Endodermal cell (in vitro differentiated cells): ENCODE measurements at regions not wholly inside any gene's neighbourhood (a gene's known extent, or its start where the extent isn't known, plus 50 kb on each side); places are given as distances from the start of the nearest gene placed in this dataset.

Experiments
- DNase-seq: peaks from one replicate; pipeline ENCODE4 v3.0.0-alpha.2; 2017
- H3K27ac ChIP-seq: 2 replicates; pipeline ENCODE4 v1.5.1; 2013; ENCODE audit warnings: mild to moderate bottlenecking, low read depth, low read length, moderate library complexity
- H3K27me3 ChIP-seq: 2 replicates; pipeline ENCODE4 v1.6.1; 2013; ENCODE audit warnings: mild to moderate bottlenecking, low read length, moderate library complexity; ENCODE audit not compliant: insufficient read depth, control insufficient read depth, poor library complexity, severe bottlenecking
- H3K36me3 ChIP-seq: 2 replicates; pipeline ENCODE4 v1.7.0; 2013; ENCODE audit warnings: mild to moderate bottlenecking, low read length, moderate library complexity; ENCODE audit not compliant: control insufficient read depth, insufficient read depth
- H3K4me1 ChIP-seq: one replicate; pipeline ENCODE4 v1.7.0; 2013; ENCODE audit warnings: low read length; ENCODE audit not compliant: control insufficient read depth, insufficient read depth
- H3K4me3 ChIP-seq: 2 replicates; pipeline ENCODE4 v1.5.1; 2013; ENCODE audit warnings: mild to moderate bottlenecking, low read length, moderate library complexity
- H3K9ac ChIP-seq: 2 replicates; pipeline ENCODE4 v1.6.1; 2013; ENCODE audit warnings: mild to moderate bottlenecking, low read length, moderate library complexity; ENCODE audit not compliant: poor library complexity, severe bottlenecking; ENCODE audit errors: extremely low read depth
- H3K9me3 ChIP-seq: 2 replicates; pipeline ENCODE4 v1.6.1; 2013; ENCODE audit warnings: mild to moderate bottlenecking, low read length, moderate library complexity; ENCODE audit not compliant: control insufficient read depth
- H3K27ac Mint-ChIP-seq: 2 replicates; pipeline ENCODE4 v1.8.0; 2020; ENCODE audit warnings: mixed read lengths
- H3K27me3 Mint-ChIP-seq: 2 replicates; pipeline ENCODE4 v1.8.0; 2021; ENCODE audit warnings: mild to moderate bottlenecking, mixed read lengths; ENCODE audit not compliant: insufficient read depth
- H3K36me3 Mint-ChIP-seq: 2 replicates; pipeline ENCODE4 v1.8.0; 2020; ENCODE audit warnings: low read depth, mixed read lengths
- H3K4me1 Mint-ChIP-seq: 2 replicates; pipeline ENCODE4 v1.8.0; 2020; ENCODE audit warnings: mixed read lengths
- H3K4me3 Mint-ChIP-seq: 2 replicates; pipeline ENCODE4 v1.8.0; 2020; ENCODE audit warnings: mild to moderate bottlenecking, moderate library complexity, mixed read lengths
- H3K9me3 Mint-ChIP-seq: 2 replicates; pipeline ENCODE4 v1.8.0; 2020; ENCODE audit warnings: mild to moderate bottlenecking, mixed read lengths
- WGBS, 2 experiments: methylation state at CpG; one replicate each; pipeline versions ENCODE4 v1.1.5 to v1.1.7; 2013; ENCODE audit warnings: missing lambda C conversion rate in 2 of 2, mixed read lengths in 1 of 2; ENCODE audit not compliant: insufficient coverage in 1 of 2, insufficient read length in 1 of 2; 5-methylcytosine and 5-hydroxymethylcytosine counted together
- TF ChIP-seq, protein P1 (sequence below): fragments of 200-600 bp; sonication (generic); conservative IDR thresholded peaks from 2 replicates; pipeline ENCODE4 v1.5.0; 2021; ENCODE audit warnings: antibody characterized with exemption, mild to moderate bottlenecking

DNA sequence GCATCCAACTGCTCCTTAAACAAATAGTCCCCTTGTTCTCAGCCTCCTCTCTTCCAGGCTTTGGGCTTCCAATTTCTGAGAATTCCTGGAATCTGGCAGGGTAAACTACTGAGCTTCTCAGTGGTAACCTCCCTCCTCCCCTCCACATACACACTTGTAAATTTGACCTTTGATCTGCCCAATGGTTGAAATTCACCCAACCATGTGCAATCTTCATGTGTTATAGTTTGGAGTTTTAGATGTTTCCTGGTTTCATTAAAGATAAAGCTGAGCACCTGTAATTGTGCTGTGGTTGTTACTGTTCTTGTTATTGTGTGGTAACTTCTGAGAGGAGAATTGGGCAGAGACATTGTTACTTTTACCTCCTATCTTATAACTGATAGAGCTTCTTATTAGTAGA is 328.4 kb downstream of the TPBG start:
- Mint-ChIP-seq H3K27me3 (no peaks in the 10 kb centered on the region), H3K27ac (no peak overlapping the region), H3K4me1 (no peaks in the 10 kb centered on the region), H3K9me3 (no peaks in the 10 kb centered on the region), H3K36me3 (no peaks in the 10 kb centered on the region), H3K4me3 (no peak overlapping the region)
- Histone ChIP-seq H3K4me3 (no peak overlapping the region), H3K4me1 (no peaks in the 10 kb centered on the region), H3K27me3 (no peaks in the 10 kb centered on the region), H3K9ac (no peak overlapping the region), H3K27ac (no peak overlapping the region), H3K36me3 (no peaks in the 10 kb centered on the region), H3K9me3 (peaks cover 1% of the 10 kb centered on the region)
- no peak for DNase-seq
- TF ChIP-seq, protein P1, sequence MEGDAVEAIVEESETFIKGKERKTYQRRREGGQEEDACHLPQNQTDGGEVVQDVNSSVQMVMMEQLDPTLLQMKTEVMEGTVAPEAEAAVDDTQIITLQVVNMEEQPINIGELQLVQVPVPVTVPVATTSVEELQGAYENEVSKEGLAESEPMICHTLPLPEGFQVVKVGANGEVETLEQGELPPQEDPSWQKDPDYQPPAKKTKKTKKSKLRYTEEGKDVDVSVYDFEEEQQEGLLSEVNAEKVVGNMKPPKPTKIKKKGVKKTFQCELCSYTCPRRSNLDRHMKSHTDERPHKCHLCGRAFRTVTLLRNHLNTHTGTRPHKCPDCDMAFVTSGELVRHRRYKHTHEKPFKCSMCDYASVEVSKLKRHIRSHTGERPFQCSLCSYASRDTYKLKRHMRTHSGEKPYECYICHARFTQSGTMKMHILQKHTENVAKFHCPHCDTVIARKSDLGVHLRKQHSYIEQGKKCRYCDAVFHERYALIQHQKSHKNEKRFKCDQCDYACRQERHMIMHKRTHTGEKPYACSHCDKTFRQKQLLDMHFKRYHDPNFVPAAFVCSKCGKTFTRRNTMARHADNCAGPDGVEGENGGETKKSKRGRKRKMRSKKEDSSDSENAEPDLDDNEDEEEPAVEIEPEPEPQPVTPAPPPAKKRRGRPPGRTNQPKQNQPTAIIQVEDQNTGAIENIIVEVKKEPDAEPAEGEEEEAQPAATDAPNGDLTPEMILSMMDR: no peak

DNA sequence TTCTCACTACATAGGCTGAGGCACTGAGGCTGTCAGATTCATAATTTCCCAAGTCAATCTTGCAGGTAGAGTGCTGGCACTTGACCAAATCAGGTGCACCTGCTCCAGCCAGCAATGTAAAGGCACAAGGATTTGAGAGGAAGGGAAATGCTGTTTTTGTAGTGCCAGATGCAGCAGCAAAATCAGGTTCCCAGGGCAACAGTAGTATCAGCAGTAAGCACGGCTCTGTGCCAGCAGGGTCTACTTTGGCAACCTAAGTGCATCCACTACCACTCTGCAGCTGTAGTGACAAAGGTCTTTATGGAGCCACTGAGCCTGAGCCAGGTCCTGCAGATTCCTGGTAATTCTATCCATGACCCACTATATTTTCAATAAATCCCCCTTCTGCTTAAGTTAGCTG is 329.5 kb downstream of the TPBG start:
- H3K27ac Mint-ChIP-seq: no peak overlapping the region
- Histone ChIP-seq H3K27me3 (no peaks in the 10 kb centered on the region), H3K36me3 (no peaks in the 10 kb centered on the region), H3K9ac (no peak overlapping the region), H3K27ac (no peak overlapping the region), H3K4me3 (no peak overlapping the region), H3K9me3 (no peaks in the 10 kb centered on the region), H3K4me1 (no peaks in the 10 kb centered on the region)
- 80 to 82% methylated on average over 1 of the region's 1 CpG for WGBS, 2 experiments
- no peaks in the 10 kb centered on the region for H3K36me3 Mint-ChIP-seq
- TF ChIP-seq, protein P1: no peak
- H3K4me3 Mint-ChIP-seq: no peak overlapping the region
- no peaks in the 10 kb centered on the region for H3K27me3 Mint-ChIP-seq
- DNase-seq: no peak
- H3K4me1 Mint-ChIP-seq: no peaks in the 10 kb centered on the region
- H3K9me3 Mint-ChIP-seq: no peaks in the 10 kb centered on the region

DNA sequence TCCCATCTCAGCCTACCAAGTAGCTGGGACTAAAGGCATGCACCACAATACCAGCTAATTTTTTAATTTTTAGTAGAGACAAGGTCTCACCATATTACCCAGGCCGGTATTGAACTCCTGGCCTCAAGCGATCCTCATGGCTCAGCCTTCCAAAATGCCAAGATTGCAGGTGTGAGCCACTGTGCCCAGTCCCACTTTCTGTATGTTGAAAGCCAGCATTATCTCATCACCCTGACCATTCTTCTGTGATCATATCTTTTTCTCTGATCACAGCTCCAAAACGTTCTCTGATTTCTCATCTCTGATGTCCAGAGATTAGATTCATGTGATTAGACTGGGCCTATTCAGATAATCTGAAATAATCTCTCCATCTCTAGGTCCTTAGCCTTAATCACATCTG is 337.7 kb downstream of the TPBG start:
- Mint-ChIP-seq H3K9me3 (peaks cover 25% of the 10 kb centered on the region), H3K4me1 (no peaks in the 10 kb centered on the region), H3K27ac (no peak overlapping the region), H3K4me3 (no peak overlapping the region), H3K27me3 (no peaks in the 10 kb centered on the region), H3K36me3 (no peaks in the 10 kb centered on the region)
- H3K36me3 ChIP-seq: no peaks in the 10 kb centered on the region
- no peaks in the 10 kb centered on the region for H3K27me3 ChIP-seq
- TF ChIP-seq, protein P1: no peak
- H3K4me3 ChIP-seq: no peak overlapping the region
- WGBS, 2 experiments: 92 to 100% methylated on average over 2 to 3 of the region's 3 CpGs
- H3K4me1 ChIP-seq: no peaks in the 10 kb centered on the region
- H3K27ac ChIP-seq: no peak overlapping the region
- no peak overlapping the region for H3K9ac ChIP-seq
- no peak for DNase-seq
- peaks cover 17% of the 10 kb centered on the region for H3K9me3 ChIP-seq
